ENCODE measurements at regions not wholly inside any gene's neighbourhood (a gene's known extent, or its start where the extent isn't known, plus 50 kb on each side); places are given as distances from the start of the nearest gene placed in this dataset.

DNA sequence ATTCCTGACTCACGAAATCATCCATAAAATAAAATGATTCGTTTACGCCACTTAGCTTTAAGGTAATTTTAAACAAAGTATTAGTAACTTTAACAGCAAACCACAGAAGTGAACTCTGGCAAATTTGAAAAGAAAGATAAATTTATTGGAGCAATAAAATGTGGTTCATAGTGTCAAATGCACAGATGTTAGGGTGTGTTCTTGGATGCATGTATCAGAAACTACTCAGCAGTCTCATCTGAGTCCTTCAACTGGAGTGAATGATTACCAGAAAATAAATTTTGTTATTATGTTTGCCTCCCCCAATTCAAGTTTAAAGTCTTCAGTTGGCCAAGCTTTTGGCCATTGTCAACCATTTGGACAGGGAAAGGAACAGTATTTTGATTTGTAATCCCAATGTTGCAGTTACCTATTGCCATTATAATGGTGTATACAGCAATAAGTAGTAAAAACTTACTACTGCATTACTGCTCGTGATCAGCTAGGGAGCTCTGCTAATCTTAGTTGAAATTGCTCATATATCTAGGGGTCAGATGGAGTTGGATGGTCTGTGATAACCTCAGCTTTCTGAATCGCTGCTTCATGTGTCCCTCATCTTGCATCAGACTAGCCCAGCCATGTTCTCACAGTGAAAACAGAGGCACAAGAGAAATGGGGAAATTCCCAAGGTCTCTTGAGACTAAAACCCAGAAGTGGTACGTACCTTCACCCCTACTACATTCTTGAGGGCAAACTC is 254.6 kb upstream of the KCNIP4 start:
- no peak for TF ChIP-seq CTCF (IDR thresholded peaks at IDR 0.05; ENCODE audit: control insufficient read depth, extremely low read depth, insufficient read depth)
- H3K4me3 ChIP-seq (ENCODE audit: low read depth, low read length): no peak overlapping the region
- no peak for DNase-seq (ENCODE audit: low read depth)

GRCh38 chr4:22202246-22202974 is 253.8 kb upstream of the KCNIP4 start:
- no peak for TF ChIP-seq CTCF (IDR thresholded peaks at IDR 0.05; ENCODE audit: control insufficient read depth, extremely low read depth, insufficient read depth)
- no peak overlapping the region for H3K4me3 ChIP-seq (ENCODE audit: low read depth, low read length)
- peak; percentile 40 for DNase-seq (ENCODE audit: low read depth)

DNA sequence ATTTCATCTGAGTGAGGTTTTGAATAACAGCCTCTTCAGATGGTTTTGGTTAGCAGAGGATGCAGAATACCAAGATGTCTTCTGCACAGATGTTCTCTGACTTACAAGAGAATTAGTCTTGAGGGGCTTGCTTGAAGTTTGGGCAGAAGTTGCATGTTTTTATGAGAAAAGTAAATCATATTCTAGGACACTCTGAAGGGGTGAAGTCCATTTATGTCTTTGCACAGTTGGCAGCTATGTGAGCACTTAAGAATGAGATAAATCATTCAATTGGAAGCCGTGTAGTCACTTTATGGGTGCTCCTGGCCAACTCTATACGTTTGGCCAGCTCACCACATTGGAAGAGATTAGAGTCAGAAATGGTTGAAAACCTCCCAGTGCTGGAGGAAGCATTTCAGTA is 252.7 kb upstream of the KCNIP4 start:
- TF ChIP-seq CTCF (IDR thresholded peaks at IDR 0.05; ENCODE audit: control insufficient read depth, extremely low read depth, insufficient read depth): no peak
- no peak for DNase-seq (ENCODE audit: low read depth)

GRCh38 chr4:22196551-22196950 is 248.0 kb upstream of the KCNIP4 start:
- no peak for TF ChIP-seq CTCF (IDR thresholded peaks at IDR 0.05; ENCODE audit: control insufficient read depth, extremely low read depth, insufficient read depth)
- no peak for DNase-seq (ENCODE audit: low read depth)
- H3K4me3 ChIP-seq (ENCODE audit: low read depth, low read length): no peak overlapping the region

More for the DNA sequence above, 252.7 kb upstream of the KCNIP4 start:
- no peak overlapping the region for H3K4me3 ChIP-seq (ENCODE audit: low read depth, low read length)

DNA sequence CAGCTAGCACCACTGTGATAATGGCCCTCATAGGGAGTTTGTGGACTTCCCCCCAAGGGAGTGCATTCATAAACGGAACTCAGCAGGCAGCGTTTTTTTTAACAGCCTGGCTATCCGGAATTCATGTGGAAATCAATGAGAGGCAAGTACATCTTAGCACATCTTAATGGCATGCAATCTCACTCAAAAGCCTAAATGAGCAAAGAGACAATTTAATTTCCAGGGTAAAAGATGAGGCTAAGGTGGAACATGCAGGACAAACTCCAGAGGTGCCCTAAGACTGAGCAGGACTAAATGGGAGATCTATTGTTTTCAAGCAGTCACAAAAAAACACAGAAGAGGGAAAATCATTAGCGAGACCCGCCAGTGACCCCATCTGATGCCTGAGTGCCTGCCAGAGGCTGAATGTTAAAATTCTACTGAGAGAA is 243.5 kb upstream of the KCNIP4 start:
- no peak overlapping the region for H3K4me3 ChIP-seq (ENCODE audit: low read depth, low read length)
- no peak for TF ChIP-seq CTCF (IDR thresholded peaks at IDR 0.05; ENCODE audit: control insufficient read depth, extremely low read depth, insufficient read depth)
- DNase-seq (ENCODE audit: low read depth): no peak

DNA sequence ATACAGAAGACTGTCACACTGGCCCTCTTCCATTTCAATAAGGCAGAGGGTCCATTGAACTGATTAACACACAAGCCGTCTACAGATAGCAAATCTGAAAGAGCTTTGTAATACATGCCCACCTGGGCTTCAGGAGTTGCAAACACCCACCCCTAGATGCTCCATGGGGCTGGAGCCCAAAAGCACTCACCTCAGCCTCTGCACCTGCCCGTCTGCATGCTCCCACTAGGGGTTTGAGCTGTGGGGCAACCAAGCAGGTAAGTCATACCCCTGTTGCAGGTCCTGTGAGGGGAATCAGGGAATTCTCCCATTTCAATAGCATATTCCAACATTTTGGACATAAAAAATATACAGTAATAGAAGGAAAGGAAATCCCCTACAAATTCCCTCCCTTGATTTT is 243.0 kb upstream of the KCNIP4 start:
- DNase-seq (ENCODE audit: low read depth): no peak
- H3K4me3 ChIP-seq (ENCODE audit: low read depth, low read length): no peak overlapping the region
- TF ChIP-seq CTCF (IDR thresholded peaks at IDR 0.05; ENCODE audit: control insufficient read depth, extremely low read depth, insufficient read depth): no peak

Measured in LNCaP clone FGC (cell line).